Neural crest cell (in vitro differentiated cells): ENCODE measurements at regions not wholly inside any gene's neighbourhood (a gene's known extent, or its start where the extent isn't known, plus 50 kb on each side); places are given as distances from the start of the nearest gene placed in this dataset.

ENCODE experiments used
- DNase-seq: peaks from one replicate; pipeline ENCODE4 v3.0.0; 2021; ENCODE audit warnings: low read depth, mixed read lengths, low spot score
- H3K27ac Mint-ChIP-seq: one replicate; pipeline ENCODE4 v1.8.0; 2021; ENCODE audit warnings: mild to moderate bottlenecking, mixed read lengths; ENCODE audit not compliant: unreplicated experiment
- H3K27me3 Mint-ChIP-seq: 2 replicates; pipeline ENCODE4 v1.8.0; 2021; ENCODE audit warnings: low read depth, mild to moderate bottlenecking, mixed read lengths
- H3K36me3 Mint-ChIP-seq: 2 replicates; pipeline ENCODE4 v1.8.0; 2021; ENCODE audit warnings: low read depth, mild to moderate bottlenecking, mixed read lengths
- H3K4me1 Mint-ChIP-seq: 2 replicates; pipeline ENCODE4 v1.8.0; 2021; ENCODE audit warnings: mixed read lengths
- H3K4me3 Mint-ChIP-seq: one replicate; pipeline ENCODE4 v1.8.0; 2021; ENCODE audit warnings: mild to moderate bottlenecking, mixed read lengths
- H3K9me3 Mint-ChIP-seq: 2 replicates; pipeline ENCODE4 v1.8.0; 2021; ENCODE audit warnings: mixed read lengths
- TF ChIP-seq, protein P1 (sequence below): fragments of 200-600 bp; sonication (generic); conservative IDR thresholded peaks from 2 replicates; pipeline ENCODE4 v1.5.0; 2021; ENCODE audit warnings: antibody characterized with exemption, mild to moderate bottlenecking

DNA sequence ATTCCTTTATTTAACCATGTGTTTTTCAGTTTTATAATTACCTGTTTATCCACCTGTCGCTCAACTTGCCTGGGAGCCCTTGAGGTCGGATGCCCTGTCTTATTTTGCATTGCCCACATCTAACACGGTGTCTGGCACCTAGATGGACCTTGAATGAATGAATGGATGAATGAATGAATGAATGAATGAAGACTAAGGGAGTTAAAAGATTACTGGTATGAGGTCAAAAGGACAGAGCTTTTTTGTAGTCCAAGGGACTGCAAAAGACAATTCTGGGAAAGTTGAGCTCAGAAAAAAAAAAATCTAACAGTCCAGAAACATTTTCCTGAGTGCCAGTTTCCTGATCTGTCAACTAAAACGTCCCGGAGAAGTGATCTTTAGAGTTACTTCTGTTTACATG is 244.6 kb upstream of the MYOCD start:
- TF ChIP-seq, protein P1, sequence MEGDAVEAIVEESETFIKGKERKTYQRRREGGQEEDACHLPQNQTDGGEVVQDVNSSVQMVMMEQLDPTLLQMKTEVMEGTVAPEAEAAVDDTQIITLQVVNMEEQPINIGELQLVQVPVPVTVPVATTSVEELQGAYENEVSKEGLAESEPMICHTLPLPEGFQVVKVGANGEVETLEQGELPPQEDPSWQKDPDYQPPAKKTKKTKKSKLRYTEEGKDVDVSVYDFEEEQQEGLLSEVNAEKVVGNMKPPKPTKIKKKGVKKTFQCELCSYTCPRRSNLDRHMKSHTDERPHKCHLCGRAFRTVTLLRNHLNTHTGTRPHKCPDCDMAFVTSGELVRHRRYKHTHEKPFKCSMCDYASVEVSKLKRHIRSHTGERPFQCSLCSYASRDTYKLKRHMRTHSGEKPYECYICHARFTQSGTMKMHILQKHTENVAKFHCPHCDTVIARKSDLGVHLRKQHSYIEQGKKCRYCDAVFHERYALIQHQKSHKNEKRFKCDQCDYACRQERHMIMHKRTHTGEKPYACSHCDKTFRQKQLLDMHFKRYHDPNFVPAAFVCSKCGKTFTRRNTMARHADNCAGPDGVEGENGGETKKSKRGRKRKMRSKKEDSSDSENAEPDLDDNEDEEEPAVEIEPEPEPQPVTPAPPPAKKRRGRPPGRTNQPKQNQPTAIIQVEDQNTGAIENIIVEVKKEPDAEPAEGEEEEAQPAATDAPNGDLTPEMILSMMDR, result no peak
- no peak overlapping the region for H3K4me3 Mint-ChIP-seq
- no peak for DNase-seq
- H3K27ac Mint-ChIP-seq, result no peak overlapping the region
- peaks cover 24% of the 10 kb centered on the region for H3K27me3 Mint-ChIP-seq
- H3K36me3 Mint-ChIP-seq, result no peaks in the 10 kb centered on the region
- peaks cover 20% of the 10 kb centered on the region for H3K4me1 Mint-ChIP-seq
- H3K9me3 Mint-ChIP-seq, result peaks cover 6% of the 10 kb centered on the region

DNA sequence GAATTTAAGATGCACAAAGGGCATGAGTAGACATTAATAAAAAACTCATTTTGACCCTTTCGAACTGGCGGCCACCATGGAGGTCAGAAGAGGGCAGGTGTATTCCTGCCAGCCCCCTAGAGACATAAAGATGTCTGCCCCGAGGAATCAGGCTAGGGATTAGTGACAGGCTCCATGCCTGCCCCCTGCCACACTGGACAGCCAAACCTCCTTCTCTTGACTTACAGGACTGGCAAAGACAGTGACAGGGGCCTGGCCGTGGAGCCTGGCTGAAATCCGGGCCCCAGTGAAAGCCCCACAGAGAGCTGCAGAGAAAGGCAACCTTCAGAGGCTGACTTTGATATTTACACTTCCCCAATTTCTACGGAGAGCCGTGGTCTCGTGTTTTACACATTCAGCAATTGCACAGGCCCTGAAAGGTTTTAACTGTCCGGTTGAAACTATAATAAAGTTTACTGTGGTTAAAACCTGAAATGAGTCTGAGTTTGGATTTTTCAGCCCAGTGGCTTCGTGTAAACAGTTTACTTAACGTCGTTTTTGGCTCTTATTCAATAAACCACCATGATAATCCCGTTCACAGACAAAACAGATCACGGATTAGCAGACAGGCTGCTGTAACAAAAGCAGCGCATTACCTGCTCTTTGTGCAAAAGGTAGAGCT is 243.9 kb upstream of the MYOCD start:
- no peak overlapping the region for H3K4me3 Mint-ChIP-seq

DNA sequence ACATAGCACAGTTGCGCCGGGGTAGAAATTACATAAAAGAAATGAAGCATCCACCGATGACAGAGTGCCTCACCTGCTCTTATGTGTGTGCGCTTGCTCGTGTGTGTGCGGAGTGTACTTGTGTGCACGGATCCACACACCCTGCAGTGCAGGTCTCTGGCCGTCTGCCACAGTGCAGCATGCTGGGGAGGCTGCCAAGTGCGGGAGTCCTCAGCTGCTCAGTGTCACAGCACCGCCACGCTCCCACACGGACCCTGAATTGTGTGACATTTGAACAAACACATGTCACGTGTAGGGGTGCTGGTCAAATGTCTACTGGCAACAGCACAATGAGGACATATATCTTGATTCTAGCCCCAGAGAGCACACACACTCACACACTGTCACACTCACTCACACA is 243.0 kb upstream of the MYOCD start:
- peaks cover 6% of the 10 kb centered on the region for H3K9me3 Mint-ChIP-seq
- TF ChIP-seq, protein P1, result no peak
- no peaks in the 10 kb centered on the region for H3K36me3 Mint-ChIP-seq
- no peak for DNase-seq
- peaks cover 20% of the 10 kb centered on the region for H3K4me1 Mint-ChIP-seq
- peaks cover 22% of the 10 kb centered on the region for H3K27me3 Mint-ChIP-seq
- no peak overlapping the region for H3K4me3 Mint-ChIP-seq
- no peak overlapping the region for H3K27ac Mint-ChIP-seq

More for the DNA sequence above, 243.9 kb upstream of the MYOCD start:
- peak; percentile 4 for DNase-seq
- Mint-ChIP-seq H3K4me1 (peaks cover 20% of the 10 kb centered on the region), H3K27me3 (peaks cover 24% of the 10 kb centered on the region), H3K9me3 (peaks cover 6% of the 10 kb centered on the region), H3K27ac (no peak overlapping the region), H3K36me3 (no peaks in the 10 kb centered on the region)
- TF ChIP-seq, protein P1, result no peak

- Mint-ChIP-seq H3K4me1 (peaks cover 20% of the 10 kb centered on the region), H3K36me3 (no peaks in the 10 kb centered on the region), H3K9me3 (peaks cover 6% of the 10 kb centered on the region), H3K27ac (no peak overlapping the region), H3K4me3 (no peak overlapping the region), H3K27me3 (peaks cover 17% of the 10 kb centered on the region)
- DNase-seq, result no peak
- TF ChIP-seq, protein P1, result no peak
Measured at GRCh38 chr17:12423337-12423736, 242.4 kb upstream of the MYOCD start.

DNA sequence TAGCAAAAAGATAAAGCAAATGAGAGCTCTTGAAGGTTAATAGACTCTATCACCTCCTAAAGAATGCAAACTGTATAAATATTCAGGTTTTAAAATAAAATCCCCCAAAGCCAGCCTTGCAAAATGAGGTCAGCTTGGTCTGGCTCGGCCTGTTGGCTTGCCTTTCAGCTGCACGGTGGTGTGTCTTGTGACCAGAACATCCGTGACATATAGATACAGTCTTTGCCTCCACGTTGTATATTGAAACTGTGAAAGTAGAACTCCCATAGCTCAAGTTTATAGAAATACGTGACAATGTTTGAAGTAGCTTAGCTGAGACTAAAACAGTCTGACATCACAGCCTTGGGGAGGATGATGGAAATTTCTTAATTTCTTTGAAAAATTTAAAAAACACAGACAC is 236.6 kb upstream of the MYOCD start:
- Mint-ChIP-seq H3K4me1 (no peaks in the 10 kb centered on the region), H3K27me3 (peaks cover 9% of the 10 kb centered on the region), H3K36me3 (no peaks in the 10 kb centered on the region), H3K9me3 (peaks cover 3% of the 10 kb centered on the region), H3K27ac (no peak overlapping the region), H3K4me3 (no peak overlapping the region)
- TF ChIP-seq, protein P1, result no peak
- no peak for DNase-seq
